ENCODE measurements at regions not wholly inside any gene's neighbourhood (a gene's known extent, or its start where the extent isn't known, plus 50 kb on each side); places are given as distances from the start of the nearest gene placed in this dataset.

- DNase-seq (ENCODE audit: low read depth) = no peak
Measured at GRCh38 chr3:107077391-107077790, 299.8 kb upstream of the CCDC54 start.

GRCh38 chr3:107082527-107082926 lies 294.7 kb upstream of the CCDC54 start:
- DNase-seq (ENCODE audit: low read depth) = no peak

- no peak for DNase-seq (ENCODE audit: low read depth)
Measured at GRCh38 chr3:107085261-107085660, 292.0 kb upstream of the CCDC54 start.

- no peak for DNase-seq (ENCODE audit: low read depth)
Measured at GRCh38 chr3:107092121-107092520, 285.1 kb upstream of the CCDC54 start.

- DNase-seq (ENCODE audit: low read depth) = no peak
Measured at GRCh38 chr3:107098864-107099263, 278.4 kb upstream of the CCDC54 start.

GRCh38 chr3:107100137-107100536 lies 277.1 kb upstream of the CCDC54 start:
- DNase-seq (ENCODE audit: low read depth) = no peak

GRCh38 chr3:107100573-107100972 lies 276.7 kb upstream of the CCDC54 start:
- no peak for DNase-seq (ENCODE audit: low read depth)

- no peak for DNase-seq (ENCODE audit: low read depth)
Measured at GRCh38 chr3:107103786-107104185, 273.5 kb upstream of the CCDC54 start.

- DNase-seq (ENCODE audit: low read depth) = no peak
Measured at GRCh38 chr3:107106316-107106715, 270.9 kb upstream of the CCDC54 start.

GRCh38 chr3:107106907-107107306 lies 270.3 kb upstream of the CCDC54 start:
- no peak for DNase-seq (ENCODE audit: low read depth)

- no peak for DNase-seq (ENCODE audit: low read depth)
Measured at GRCh38 chr3:107110596-107111305, 266.5 kb upstream of the CCDC54 start.

- no peak for DNase-seq (ENCODE audit: low read depth)
Measured at GRCh38 chr3:107111872-107112271, 265.4 kb upstream of the CCDC54 start.

GRCh38 chr3:107112356-107112755 lies 264.9 kb upstream of the CCDC54 start:
- DNase-seq (ENCODE audit: low read depth) = no peak

- DNase-seq (ENCODE audit: low read depth) = no peak
Measured at GRCh38 chr3:107116251-107116650, 261.0 kb upstream of the CCDC54 start.

- DNase-seq (ENCODE audit: low read depth) = no peak
Measured at GRCh38 chr3:107117156-107117555, 260.1 kb upstream of the CCDC54 start.

GRCh38 chr3:107117922-107118536 lies 259.2 kb upstream of the CCDC54 start:
- no peak for DNase-seq (ENCODE audit: low read depth)

GRCh38 chr3:107124885-107125284 lies 252.4 kb upstream of the CCDC54 start:
- DNase-seq (ENCODE audit: low read depth) = no peak

GRCh38 chr3:107128946-107129345 lies 248.3 kb upstream of the CCDC54 start:
- DNase-seq (ENCODE audit: low read depth) = no peak

- DNase-seq (ENCODE audit: low read depth) = no peak
Measured at GRCh38 chr3:107130089-107130700, 247.0 kb upstream of the CCDC54 start.

GRCh38 chr3:107132674-107133073 lies 244.6 kb upstream of the CCDC54 start:
- DNase-seq (ENCODE audit: low read depth) = no peak

- DNase-seq (ENCODE audit: low read depth) = no peak
Measured at GRCh38 chr3:107133891-107134290, 243.3 kb upstream of the CCDC54 start.

GRCh38 chr3:107142171-107142570 lies 235.1 kb upstream of the CCDC54 start:
- DNase-seq (ENCODE audit: low read depth) = no peak

- no peak for DNase-seq (ENCODE audit: low read depth)
Measured at GRCh38 chr3:107142786-107143575, 234.3 kb upstream of the CCDC54 start.
